ENCODE measurements at regions not wholly inside any gene's neighbourhood (a gene's known extent, or its start where the extent isn't known, plus 50 kb on each side); places are given as distances from the start of the nearest gene placed in this dataset.

DNA sequence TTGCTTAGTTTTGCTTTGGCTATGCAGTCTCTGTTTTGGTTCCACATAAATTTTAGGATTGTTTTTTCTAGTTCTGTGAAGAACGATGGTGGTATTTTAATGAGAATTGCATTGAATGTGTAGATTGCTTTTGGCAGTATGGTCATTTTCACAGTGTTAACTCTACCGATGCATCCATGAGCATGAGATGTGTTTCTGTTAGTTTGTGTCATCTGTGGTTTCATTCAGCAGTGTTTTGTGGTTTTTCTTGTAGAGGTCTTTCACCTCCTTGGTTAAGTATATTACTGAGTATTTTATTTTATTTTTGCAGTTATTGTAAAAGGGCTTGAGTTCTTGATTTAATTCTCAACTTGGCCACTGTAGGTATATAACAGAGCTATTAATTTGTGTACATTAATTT lies 78.2 kb upstream of the ZNF92 start:
- TF ChIP-seq ZFP30 (CRISPR knock-in tag; IDR thresholded peaks at IDR 0.05) (no peak), ESRRG (CRISPR knock-in tag; IDR thresholded peaks at IDR 0.05) (no peak), ZFP3 (CRISPR knock-in tag; IDR thresholded peaks at IDR 0.05) (no peak), ZNF565 (CRISPR knock-in tag; conservative IDR thresholded peaks at IDR 0.05; ENCODE audit: low read depth) (no peak), RARB (CRISPR knock-in tag; IDR thresholded peaks at IDR 0.05) (no peak), PATZ1 (CRISPR knock-in tag; IDR thresholded peaks at IDR 0.05; ENCODE audit: borderline replicate concordance) (no peak)
- TF ChIP-seq, protein P1, sequence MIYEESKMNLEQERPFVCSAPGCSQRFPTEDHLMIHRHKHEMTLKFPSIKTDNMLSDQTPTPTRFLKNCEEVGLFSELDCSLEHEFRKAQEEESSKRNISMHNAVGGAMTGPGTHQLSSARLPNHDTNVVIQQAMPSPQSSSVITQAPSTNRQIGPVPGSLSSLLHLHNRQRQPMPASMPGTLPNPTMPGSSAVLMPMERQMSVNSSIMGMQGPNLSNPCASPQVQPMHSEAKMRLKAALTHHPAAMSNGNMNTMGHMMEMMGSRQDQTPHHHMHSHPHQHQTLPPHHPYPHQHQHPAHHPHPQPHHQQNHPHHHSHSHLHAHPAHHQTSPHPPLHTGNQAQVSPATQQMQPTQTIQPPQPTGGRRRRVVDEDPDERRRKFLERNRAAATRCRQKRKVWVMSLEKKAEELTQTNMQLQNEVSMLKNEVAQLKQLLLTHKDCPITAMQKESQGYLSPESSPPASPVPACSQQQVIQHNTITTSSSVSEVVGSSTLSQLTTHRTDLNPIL (CRISPR knock-in tag; IDR thresholded peaks at IDR 0.05; ENCODE audit: low read depth), result no peak

Data from SK-N-SH treated with all-trans-retinoic acid at 6 μM for 48 hours (cell line).